ENCODE measurements at regions not wholly inside any gene's neighbourhood (a gene's known extent, or its start where the extent isn't known, plus 50 kb on each side); places are given as distances from the start of the nearest gene placed in this dataset.

GRCh38 chr1:181148636-181149035 lies 60.1 kb downstream of the IER5 start:
- TF ChIP-seq GLIS1 (tag by site-specific recombination; IDR thresholded peaks at IDR 0.05) (peak; percentile 66), ZNF433 (tag by site-specific recombination; IDR thresholded peaks at IDR 0.05; ENCODE audit: low read depth) (no peak), YY1 (tag by site-specific recombination; IDR thresholded peaks at IDR 0.05) (no peak), ZNF140 (tag by site-specific recombination; IDR thresholded peaks at IDR 0.05) (no peak)
- ChIA-PET CTCF (interaction anchor here (0.9 to 1.1 kb wide), 2 partner anchors 267 to 286 kb away, joined by 3 to 4 read pairs; no protein-coding TSS in a partner anchor), POLR2A (interaction anchor here (1.2 kb wide), 1 partner anchor 60 kb away, joined by 4 read pairs; the partner anchor contains the start of gene IER5)
- H3K4me3 ChIP-seq (ENCODE audit: low read depth, low read length): no peak overlapping the region
- no peaks in the 10 kb centered on the region for H3K36me3 ChIP-seq (ENCODE audit: control insufficient read depth in 2 of 2, insufficient read depth in 1 of 2, low read length in 2 of 2)
- H3K4me1 ChIP-seq (ENCODE audit: control insufficient read depth, insufficient read depth, low read length): no peaks in the 10 kb centered on the region
- no peak overlapping the region for H3K27ac ChIP-seq (ENCODE audit: extremely low read depth, low read depth, low read length)
- no peaks in the 10 kb centered on the region for H3K9me3 ChIP-seq (ENCODE audit: control insufficient read depth, insufficient read depth, low read depth, low read length)

DNA sequence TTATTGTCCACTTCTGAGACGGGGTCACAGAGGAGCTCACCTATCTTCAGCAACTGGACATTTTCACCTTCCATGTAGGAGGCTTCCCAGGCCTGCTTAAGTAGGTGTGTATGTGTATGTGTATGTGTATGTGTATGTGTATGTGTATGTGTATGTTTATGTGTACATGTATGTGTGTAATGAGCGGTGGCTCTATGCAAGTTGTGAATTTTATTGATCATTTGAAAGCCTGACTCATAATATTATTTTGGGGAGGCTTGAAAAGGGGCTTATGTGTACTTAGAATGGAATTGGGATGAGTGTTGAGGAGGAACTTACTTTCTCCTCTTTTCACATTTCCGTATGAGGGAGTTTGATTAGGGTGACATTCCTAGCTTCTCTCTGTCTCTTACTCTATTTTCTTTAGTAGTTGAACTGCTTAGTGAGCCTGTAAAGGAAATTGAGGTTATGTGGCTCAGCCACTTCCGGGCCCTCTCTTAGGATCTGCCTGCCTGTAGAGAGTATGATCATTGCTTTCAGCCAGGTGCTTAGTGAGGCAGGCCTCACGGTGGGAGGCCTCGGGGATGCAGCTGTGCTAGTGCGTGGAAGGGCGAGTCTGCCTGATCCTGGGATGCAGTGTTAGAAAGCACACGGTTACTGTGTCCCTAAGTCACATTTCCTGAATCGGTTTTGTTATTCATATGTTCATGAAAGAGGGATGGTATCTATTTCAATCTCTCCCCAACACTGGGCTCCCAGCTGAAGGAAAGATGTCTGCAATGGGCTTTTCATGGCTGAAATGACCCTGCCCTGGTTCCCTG lies 61.0 kb downstream of the IER5 start:
- no peak overlapping the region for H3K4me3 ChIP-seq (ENCODE audit: low read depth, low read length)
- no peaks in the 10 kb centered on the region for H3K4me1 ChIP-seq (ENCODE audit: control insufficient read depth, insufficient read depth, low read length)
- no peak overlapping the region for H3K27ac ChIP-seq (ENCODE audit: extremely low read depth, low read depth, low read length)
- no peaks in the 10 kb centered on the region for H3K9me3 ChIP-seq (ENCODE audit: control insufficient read depth, insufficient read depth, low read depth, low read length)
- no peaks in the 10 kb centered on the region for H3K36me3 ChIP-seq (ENCODE audit: control insufficient read depth in 2 of 2, insufficient read depth in 1 of 2, low read length in 2 of 2)
- ChIA-PET POLR2A (no interaction called here), CTCF (interaction anchor here (0.6 kb wide), 1 partner anchor 268 kb away, joined by 4 read pairs; no protein-coding TSS in a partner anchor)
- TF ChIP-seq ZIC2 (tag by site-specific recombination; IDR thresholded peaks at IDR 0.05): 0 out of 2 replicates have a peak, but pooled peaks have one; percentile 12
- TF ChIP-seq ZNF23 (tag by site-specific recombination; IDR thresholded peaks at IDR 0.05; ENCODE audit: borderline replicate concordance): no peak
- no peak for TF ChIP-seq ZNF132 (tag by site-specific recombination; IDR thresholded peaks at IDR 0.05; ENCODE audit: borderline replicate concordance)
- no peak for TF ChIP-seq ZNF37A (tag by site-specific recombination; IDR thresholded peaks at IDR 0.05)

- Histone ChIP-seq H3K4me1 (ENCODE audit: control insufficient read depth, insufficient read depth, low read length) (no peaks in the 10 kb centered on the region), H3K9me3 (ENCODE audit: control insufficient read depth, insufficient read depth, low read depth, low read length) (no peaks in the 10 kb centered on the region), H3K36me3 (ENCODE audit: control insufficient read depth in 2 of 2, insufficient read depth in 1 of 2, low read length in 2 of 2) (no peaks in the 10 kb centered on the region), H3K4me3 (ENCODE audit: low read depth, low read length) (no peak overlapping the region), H3K27ac (ENCODE audit: extremely low read depth, low read depth, low read length) (no peak overlapping the region)
- ChIA-PET POLR2A (no interaction called here), CTCF (interaction anchor here (1.3 to 4.0 kb wide), 3 partner anchors 8 to 288 kb away, joined by 4 to 23 read pairs (median 6); no protein-coding TSS in a partner anchor)
- TF ChIP-seq ZNF24 (tag by site-specific recombination; IDR thresholded peaks at IDR 0.05) (no peak), ZNF221 (tag by site-specific recombination; IDR thresholded peaks at IDR 0.05; ENCODE audit: borderline replicate concordance) (no peak), ZNF140 (tag by site-specific recombination; IDR thresholded peaks at IDR 0.05) (no peak), ZNF404 (tag by site-specific recombination; IDR thresholded peaks at IDR 0.05) (no peak), OSR2 (tag by site-specific recombination; IDR thresholded peaks at IDR 0.05) (no peak), ZNF473 (tag by site-specific recombination; IDR thresholded peaks at IDR 0.05) (no peak), ZNF830 (tag by site-specific recombination; IDR thresholded peaks at IDR 0.05; ENCODE audit: low read depth) (no peak), ZNF433 (tag by site-specific recombination; IDR thresholded peaks at IDR 0.05; ENCODE audit: low read depth) (no peak), ZFP37 (tag by site-specific recombination; IDR thresholded peaks at IDR 0.05) (no peak), ZNF510 (tag by site-specific recombination; IDR thresholded peaks at IDR 0.05; ENCODE audit: insufficient replicate concordance) (no peak), ZNF19 (tag by site-specific recombination; IDR thresholded peaks at IDR 0.05; ENCODE audit: low read depth) (no peak), ZNF518A (tag by site-specific recombination; conservative IDR thresholded peaks at IDR 0.05; ENCODE audit: low read depth) (no peak), ZBTB44 (tag by site-specific recombination; IDR thresholded peaks at IDR 0.05) (no peak), GLIS1 (tag by site-specific recombination; IDR thresholded peaks at IDR 0.05) (no peak), ZNF837 (tag by site-specific recombination; IDR thresholded peaks at IDR 0.05) (no peak)
Measured at GRCh38 chr1:181150273-181150672, 61.8 kb downstream of the IER5 start.
